PC-3 (cell line): ENCODE measurements at regions not wholly inside any gene's neighbourhood (a gene's known extent, or its start where the extent isn't known, plus 50 kb on each side); places are given as distances from the start of the nearest gene placed in this dataset.

Experiments used
- ATAC-seq: fragments of 200-7000 bp; cut with Tn5 transposase; 2 replicates; pipeline ENCODE4 v1.9.1; 2020; ENCODE audit warnings: mild to moderate bottlenecking, moderate library complexity
- BruUV-seq: library from RNA; stranded (reverse); fragments of 400-500 nt; replicated peaks from 2 replicates; lab custom pipeline; 2021; lab: Mats Ljungman, UMichigan
- CTCF ChIA-PET: fragments of 300-600 bp; sonication (Branson Sonifier 250); formaldehyde crosslinking; loops from one replicate; lab custom pipeline; 2022; ENCODE audit warnings: antibody characterized with exemption; lab: Charles Lee
- POLR2A ChIA-PET: fragments of 300-600 bp; sonication (Branson Sonifier 250); formaldehyde crosslinking; loops from one replicate; lab custom pipeline; 2022; ENCODE audit warnings: antibody characterized with exemption; ENCODE audit not compliant: unreplicated experiment; lab: Charles Lee
- DNase-seq: peaks from one replicate; pipeline ENCODE4 v3.0.0-alpha.2; 2015
- H2AFZ ChIP-seq: fragments of 300-600 bp; sonication (generic); 2 replicates; pipeline ENCODE4 v1.6.0; 2016; ENCODE audit warnings: antibody characterized with exemption, low read length
- H3F3A ChIP-seq: fragments of 300-600 bp; sonication (generic); one replicate; pipeline ENCODE4 v1.6.0; 2017; ENCODE audit warnings: antibody characterized with exemption, low read length, control low read depth, mild to moderate bottlenecking; ENCODE audit not compliant: unreplicated experiment
- H3K27ac ChIP-seq: fragments of 300-600 bp; sonication (generic); 2 replicates; pipeline ENCODE4 v1.5.1; 2016; ENCODE audit warnings: mild to moderate bottlenecking, low read length
- H3K27me3 ChIP-seq: fragments of 300-600 bp; sonication (generic); 2 replicates; pipeline ENCODE4 v1.6.1; 2016; ENCODE audit warnings: low read length, mixed read lengths
- H3K36me3 ChIP-seq: fragments of 300-600 bp; sonication (generic); 2 replicates; pipeline ENCODE4 v1.6.1; 2016; ENCODE audit warnings: low read depth, mixed run types, low read length, mixed read lengths
- H3K4me1 ChIP-seq: fragments of 300-600 bp; sonication (generic); 2 replicates; pipeline ENCODE4 v1.5.1; 2016; ENCODE audit warnings: low read length; ENCODE audit not compliant: insufficient read depth
- H3K4me2 ChIP-seq: fragments of 300-600 bp; sonication (generic); 2 replicates; pipeline ENCODE4 v1.6.0; 2016; ENCODE audit warnings: low read length
- H3K4me3 ChIP-seq: fragments of 300-600 bp; sonication (generic); 2 replicates; pipeline ENCODE4 v1.5.1; 2016; ENCODE audit warnings: mild to moderate bottlenecking, low read length, mixed read lengths
- H3K79me2 ChIP-seq: fragments of 300-600 bp; sonication (generic); 2 replicates; pipeline ENCODE4 v1.6.1; 2017; ENCODE audit warnings: low read length, mixed read lengths
- H3K9ac ChIP-seq: fragments of 300-600 bp; sonication (generic); 2 replicates; pipeline ENCODE4 v1.6.0; 2016; ENCODE audit warnings: mild to moderate bottlenecking, low read length
- H3K9me2 ChIP-seq: fragments of 300-600 bp; sonication (generic); replicated peaks from 2 replicates; pipeline ENCODE4 v1.6.1; 2016; ENCODE audit warnings: mixed run types, low read length, mixed read lengths
- H3K9me3 ChIP-seq: fragments of 300-600 bp; sonication (generic); 2 replicates; pipeline ENCODE4 v1.6.1; 2016; ENCODE audit warnings: low read length, mixed read lengths
- H4K20me1 ChIP-seq: fragments of 300-600 bp; sonication (generic); 2 replicates; pipeline ENCODE4 v1.6.1; 2016; ENCODE audit warnings: low read length, mixed read lengths
- CTCF ChIP-seq: fragments of 300-600 bp; sonication (generic); conservative IDR thresholded peaks from 2 replicates; pipeline ENCODE4 v1.5.1; 2017; ENCODE audit warnings: antibody characterized with exemption, low read depth, mild to moderate bottlenecking, low read length
- EZH2 ChIP-seq: fragments of 300-600 bp; sonication (generic); IDR thresholded peaks from one replicate; pipeline ENCODE4 v1.6.1; 2017; ENCODE audit warnings: antibody characterized with exemption, mild to moderate bottlenecking, low read length; ENCODE audit not compliant: unreplicated experiment
- EZH2phosphoT487 ChIP-seq: fragments of 300-600 bp; sonication (generic); IDR thresholded peaks from 2 replicates; pipeline ENCODE4 v1.6.1; 2018; ENCODE audit warnings: mild to moderate bottlenecking, antibody characterized with exemption, low read length, borderline replicate concordance
- intact Hi-C: fragments of 100-400 bp; cut with micrococcal nuclease; formaldehyde crosslinking; loops from 2 replicates; pipeline ENCODE4 v1.9.0; 2023

GRCh38 chr1:198842686-198843085 lies 203.8 kb downstream of the PTPRC start:
- no peak overlapping the region for H3K9ac ChIP-seq
- no peak overlapping the region for H3K27ac ChIP-seq
- no peaks in the 10 kb centered on the region for H3F3A ChIP-seq
- no peaks in the 10 kb centered on the region for H4K20me1 ChIP-seq
- CTCF ChIA-PET: no interaction called here
- no peaks in the 10 kb centered on the region for H3K27me3 ChIP-seq
- no TSS peak for BruUV-seq
- DNase-seq (no peak), ATAC-seq (no peak)
- H3K4me3 ChIP-seq: no peak overlapping the region
- H2AFZ ChIP-seq: no peak overlapping the region
- no peaks in the 10 kb centered on the region for H3K79me2 ChIP-seq
- H3K4me1 ChIP-seq: peaks cover 9% of the 10 kb centered on the region
- H3K36me3 ChIP-seq: no peaks in the 10 kb centered on the region
- H3K9me2 ChIP-seq: no peaks in the 10 kb centered on the region
- H3K4me2 ChIP-seq: no peak overlapping the region
- intact Hi-C loops: no loop called here
- no peaks in the 10 kb centered on the region for H3K9me3 ChIP-seq
- no peak for TF ChIP-seq EZH2
- POLR2A ChIA-PET: no interaction called here

- Histone ChIP-seq H3K4me3 (no peak overlapping the region), H3K9ac (no peak overlapping the region), H3F3A (no peaks in the 10 kb centered on the region), H3K4me2 (no peak overlapping the region), H3K4me1 (peaks cover 21% of the 10 kb centered on the region), H3K36me3 (no peaks in the 10 kb centered on the region), H3K27me3 (no peaks in the 10 kb centered on the region), H3K9me2 (no peaks in the 10 kb centered on the region), H3K9me3 (no peaks in the 10 kb centered on the region), H2AFZ (no peak overlapping the region), H3K27ac (no peak overlapping the region), H3K79me2 (no peaks in the 10 kb centered on the region), H4K20me1 (no peaks in the 10 kb centered on the region)
- POLR2A ChIA-PET: no interaction called here
- no TSS peak for BruUV-seq
- no peak for TF ChIP-seq EZH2
- no peak for TF ChIP-seq EZH2phosphoT487
- no peak for TF ChIP-seq CTCF
- DNase-seq: no peak
- intact Hi-C loops: no loop called here
- CTCF ChIA-PET: no interaction called here
- no peak for ATAC-seq
These were observed 206.4 kb downstream of the PTPRC start for GRCh38 chr1:198845271-198845670.

GRCh38 chr1:198845851-198846250 lies 207.0 kb downstream of the PTPRC start:
- ChIA-PET CTCF (no interaction called here), POLR2A (no interaction called here)
- Histone ChIP-seq H3K4me2 (no peak overlapping the region), H2AFZ (no peak overlapping the region), H3F3A (peaks cover 3% of the 10 kb centered on the region), H3K27ac (no peak overlapping the region), H3K9ac (no peak overlapping the region), H3K36me3 (no peaks in the 10 kb centered on the region), H3K4me3 (no peak overlapping the region), H3K9me3 (no peaks in the 10 kb centered on the region), H4K20me1 (no peaks in the 10 kb centered on the region), H3K9me2 (no peaks in the 10 kb centered on the region), H3K27me3 (no peaks in the 10 kb centered on the region), H3K4me1 (peaks cover 25% of the 10 kb centered on the region), H3K79me2 (no peaks in the 10 kb centered on the region)
- DNase-seq: no peak
- no TSS peak for BruUV-seq
- intact Hi-C loops: no loop called here
- ATAC-seq: no peak
- TF ChIP-seq EZH2phosphoT487: no peak
- no peak for TF ChIP-seq EZH2
- TF ChIP-seq CTCF: no peak
